ACHN (cell line): ENCODE measurements at regions not wholly inside any gene's neighbourhood (a gene's known extent, or its start where the extent isn't known, plus 50 kb on each side); places are given as distances from the start of the nearest gene placed in this dataset.
A peak's percentile ranks its signal among the peaks of the same experiment; 100 is the strongest.
"Not testable (repeated sequence)": the region's sequence is repeated elsewhere in the genome, so short reads cannot be mapped to it uniquely, and the experiment has no call there.

ENCODE experiments used
- DNase-seq: peaks from one replicate; pipeline ENCODE4 v3.0.0-alpha.2; 2015
- in situ Hi-C: cut with HindIII; loops from 2 replicates; pipeline ENCODE4 v1.10.0; 2017; ENCODE audit warnings: low sequenced_read_pairs, low pct_ligation_motif_present, low pct_unique_long_range_greater_than_20kb

DNA sequence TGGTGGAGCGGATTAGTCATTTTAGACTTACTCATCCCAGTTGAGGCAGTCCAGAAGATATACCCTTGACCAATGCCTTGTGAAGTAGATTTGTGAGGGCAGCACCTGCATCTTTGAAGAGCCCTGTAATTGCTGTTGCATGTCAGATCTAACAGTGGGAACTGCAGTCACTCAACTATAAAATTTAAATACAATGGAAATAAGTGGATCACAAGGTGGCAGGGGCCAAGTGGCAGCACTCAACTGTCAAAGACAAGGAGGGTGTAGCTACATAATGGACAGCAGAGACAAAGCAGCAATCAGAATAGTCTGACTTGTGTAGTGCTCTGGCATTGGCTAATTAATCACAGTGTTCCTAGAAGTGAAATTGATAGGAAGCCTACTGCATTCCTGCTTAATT is 115.8 kb upstream of the RMP24 start:
- DNase-seq, in situ Hi-C loops: not testable (repeated sequence)

DNA sequence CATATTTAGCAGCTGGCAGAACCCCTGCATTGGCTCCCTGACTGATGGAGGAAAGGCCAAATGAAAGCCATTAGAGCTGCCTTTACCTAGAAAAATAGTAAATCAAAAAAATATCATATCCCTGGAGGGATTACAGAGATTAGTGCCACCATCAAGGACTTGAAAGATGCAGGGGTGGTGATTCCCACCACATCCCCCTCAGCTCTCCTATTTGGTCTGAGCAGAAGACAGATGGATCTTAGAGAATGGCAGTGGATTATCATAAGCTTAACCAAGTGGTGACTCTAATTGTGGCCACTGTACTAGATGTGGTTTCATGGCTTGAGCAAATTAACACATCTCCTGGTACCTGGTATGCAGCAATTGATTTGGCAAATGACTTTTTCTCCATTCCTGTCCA is 114.9 kb upstream of the RMP24 start:
- in situ Hi-C loops, DNase-seq: not testable (repeated sequence)

DNA sequence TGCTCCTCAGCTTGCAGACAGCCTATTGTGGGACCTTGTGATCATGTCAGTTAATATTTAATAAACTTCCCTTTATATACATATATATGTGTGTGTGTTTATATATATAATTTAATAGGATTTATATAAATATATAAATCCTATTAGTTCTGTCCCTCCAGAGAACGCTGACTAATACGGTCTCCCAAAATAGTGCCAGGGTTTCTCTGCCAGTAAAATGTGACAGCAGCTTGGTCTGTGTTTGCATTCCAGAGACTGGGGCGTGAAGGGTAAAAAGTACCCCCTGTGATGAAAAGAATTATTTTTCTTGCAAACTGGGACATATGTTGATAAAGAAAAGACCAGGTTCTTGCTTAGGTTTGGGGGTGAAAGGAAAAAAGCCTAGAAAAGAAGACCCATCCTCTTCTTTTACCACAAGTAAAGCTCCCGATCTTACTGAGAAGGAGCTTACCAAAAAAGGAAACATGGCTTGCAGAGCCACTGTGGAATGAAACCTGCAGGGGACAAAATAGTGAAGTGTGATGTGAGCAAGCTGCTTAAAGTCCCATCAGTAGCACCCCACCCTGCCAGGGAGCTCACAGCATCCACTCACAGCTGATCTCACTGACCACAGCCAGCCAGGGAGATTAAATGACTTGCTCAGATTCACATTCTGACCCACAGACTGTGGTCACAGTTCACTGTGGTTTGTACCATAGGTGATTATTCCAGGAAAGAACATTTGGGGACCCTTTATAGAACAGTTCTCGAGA is 110.9 kb upstream of the RMP24 start:
- in situ Hi-C loops: no loop called here
- DNase-seq: peak; percentile 10

DNA sequence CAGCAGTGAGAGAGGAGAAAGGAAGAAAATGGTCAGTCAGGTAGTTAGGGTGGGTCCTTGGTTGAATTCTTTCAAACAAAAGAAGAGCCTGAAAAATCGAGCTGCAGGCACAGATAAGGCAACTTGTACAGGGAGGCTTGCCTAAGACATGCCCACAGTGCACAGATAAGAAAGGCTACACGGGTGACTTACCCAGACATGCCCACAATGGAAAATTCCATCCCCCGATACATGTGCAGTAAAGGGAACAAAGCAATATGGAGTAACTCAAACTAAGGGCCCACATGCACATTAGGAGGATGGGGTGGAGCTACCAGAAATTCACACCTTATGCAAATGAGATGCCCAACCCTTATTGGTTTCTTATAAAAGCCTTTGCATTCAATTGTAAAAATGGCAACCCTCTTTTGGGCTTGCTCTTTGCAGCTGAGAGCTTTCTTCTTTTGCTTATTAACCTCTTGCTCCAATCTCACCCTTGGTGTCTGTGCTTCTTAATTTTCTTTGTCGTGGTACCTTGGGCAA is 110.3 kb upstream of the RMP24 start:
- no peak for DNase-seq
- in situ Hi-C loops: no loop called here

DNA sequence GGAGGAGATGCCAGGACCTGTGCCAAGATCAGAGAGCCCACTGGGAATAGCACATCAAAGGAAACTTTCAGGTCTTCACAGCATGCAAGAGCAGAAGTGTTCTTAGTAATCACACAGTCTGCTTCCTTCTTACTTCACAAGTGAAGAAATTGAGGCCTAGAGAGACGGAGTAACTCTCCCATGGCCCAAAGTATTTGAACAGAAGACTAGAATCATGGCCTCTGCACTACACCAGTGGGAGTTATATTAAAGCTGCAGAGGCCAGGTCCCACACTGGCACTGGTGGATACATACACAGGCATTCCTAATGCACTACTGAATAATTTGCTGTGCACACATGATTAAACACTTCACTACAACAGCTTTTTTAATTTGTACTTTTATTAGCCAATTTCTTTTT is 107.6 kb upstream of the RMP24 start:
- in situ Hi-C loops: no loop called here
- no peak for DNase-seq

DNA sequence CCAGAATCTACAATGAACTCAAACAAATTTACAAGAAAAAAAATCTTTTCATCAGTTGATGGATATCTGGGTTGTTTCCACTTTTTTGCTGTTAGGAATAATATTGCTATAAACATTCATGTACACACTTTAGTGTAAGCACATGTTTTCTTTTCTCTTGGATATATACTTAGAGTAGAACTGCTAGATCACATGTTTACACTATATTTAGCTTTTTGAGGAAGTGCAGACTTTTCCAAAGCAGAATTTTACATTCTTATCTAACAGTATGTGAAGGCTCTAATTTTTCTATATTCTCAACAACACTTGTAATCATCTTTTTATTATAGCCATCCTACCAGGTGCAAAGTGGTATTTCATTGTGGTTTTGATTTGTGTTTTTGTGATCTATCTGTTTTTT is 103.6 kb upstream of the RMP24 start:
- DNase-seq: no peak
- in situ Hi-C loops: no loop called here

DNA sequence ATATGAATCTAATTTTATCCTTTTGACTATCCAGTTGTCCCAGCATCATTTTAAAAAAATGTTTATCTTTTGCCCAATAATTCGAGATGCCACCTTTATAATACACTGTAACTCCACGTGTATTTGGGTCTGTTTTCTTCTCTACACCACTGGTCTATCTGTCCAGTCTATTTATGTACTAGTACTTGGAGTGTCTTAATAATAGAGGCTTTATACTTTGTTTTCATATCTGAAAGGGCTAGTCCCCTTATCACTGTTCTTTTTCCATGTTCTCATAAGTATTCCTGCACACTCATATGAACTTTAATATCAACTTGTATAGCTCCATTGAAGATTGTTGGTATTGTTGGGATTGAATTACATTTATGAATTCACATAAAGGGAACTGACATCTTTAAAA is 101.1 kb upstream of the RMP24 start:
- DNase-seq: no peak
- in situ Hi-C loops: no loop called here

DNA sequence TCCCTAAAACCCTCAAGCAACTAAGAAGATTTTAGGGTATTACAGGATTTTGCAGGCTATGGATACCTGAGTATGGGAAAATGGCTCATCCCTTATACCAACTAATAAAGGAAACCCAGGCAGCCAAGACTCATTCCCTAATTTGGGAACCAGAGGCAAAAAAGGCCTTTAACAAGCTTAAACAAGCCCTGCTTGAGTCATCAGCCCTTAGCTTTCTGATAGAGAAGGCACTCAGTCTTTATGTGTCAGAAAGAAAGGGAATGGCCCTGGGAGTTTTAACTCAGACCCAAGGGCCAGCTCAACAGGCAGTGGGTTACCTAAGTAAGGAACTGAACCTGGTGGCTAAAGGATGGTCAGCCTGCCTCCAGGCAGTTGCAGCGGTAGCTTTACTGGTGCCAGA is 96.9 kb upstream of the RMP24 start:
- in situ Hi-C loops: no loop called here

DNA sequence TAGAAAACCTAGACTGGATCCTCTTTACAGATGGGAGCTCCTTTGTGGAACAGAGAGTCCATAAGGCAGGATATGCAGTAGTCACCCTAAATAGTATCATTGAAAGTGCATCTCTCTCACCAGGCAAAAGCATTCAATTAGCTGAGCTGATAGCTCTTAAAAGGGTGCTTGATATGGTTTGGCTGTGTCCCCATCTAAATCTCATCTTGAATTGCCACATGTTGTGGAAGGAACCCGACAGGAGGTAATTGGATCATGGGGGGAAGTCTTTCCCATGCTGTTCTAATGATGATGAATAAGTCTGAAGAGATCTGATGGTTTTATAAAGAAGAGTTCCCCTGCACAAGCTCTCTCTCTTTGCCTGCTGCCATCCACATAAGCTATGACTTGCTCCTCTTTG is 96.2 kb upstream of the RMP24 start:
- no peak for DNase-seq
- in situ Hi-C loops: no loop called here

More for the DNA sequence above, 96.9 kb upstream of the RMP24 start:
- no peak for DNase-seq

DNA sequence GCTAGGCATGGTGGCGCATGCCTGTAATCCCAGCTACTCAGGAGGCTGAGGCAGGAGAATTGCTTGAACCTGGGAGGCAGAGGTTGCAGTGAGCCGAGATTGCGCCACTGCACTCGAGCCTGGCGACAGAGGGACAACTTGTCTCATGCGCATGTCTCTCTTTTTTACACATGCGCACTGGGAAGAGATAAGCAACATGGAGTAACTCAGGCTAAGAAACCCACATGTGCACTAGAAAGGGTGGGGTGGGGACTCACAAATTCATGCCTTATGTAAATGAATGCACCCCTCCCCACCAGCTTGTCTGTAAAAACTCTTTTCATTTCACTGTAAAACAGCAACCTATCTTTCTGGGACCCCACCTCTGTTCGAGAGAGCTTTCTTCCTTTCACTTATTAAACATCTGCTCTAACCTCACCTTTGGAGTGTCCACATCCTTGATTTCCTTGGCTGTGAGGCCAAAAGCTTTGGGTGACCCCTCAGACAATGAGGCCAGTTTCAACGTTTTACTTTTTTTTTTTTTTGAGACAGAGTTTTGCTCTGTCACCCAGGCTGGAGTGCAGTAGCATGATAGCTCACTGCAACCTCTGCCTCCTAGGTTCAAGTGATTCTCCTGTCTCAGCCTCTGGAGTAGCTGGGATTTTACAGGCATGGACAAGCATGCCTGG is 91.6 kb upstream of the RMP24 start:
- in situ Hi-C loops: no loop called here

DNA sequence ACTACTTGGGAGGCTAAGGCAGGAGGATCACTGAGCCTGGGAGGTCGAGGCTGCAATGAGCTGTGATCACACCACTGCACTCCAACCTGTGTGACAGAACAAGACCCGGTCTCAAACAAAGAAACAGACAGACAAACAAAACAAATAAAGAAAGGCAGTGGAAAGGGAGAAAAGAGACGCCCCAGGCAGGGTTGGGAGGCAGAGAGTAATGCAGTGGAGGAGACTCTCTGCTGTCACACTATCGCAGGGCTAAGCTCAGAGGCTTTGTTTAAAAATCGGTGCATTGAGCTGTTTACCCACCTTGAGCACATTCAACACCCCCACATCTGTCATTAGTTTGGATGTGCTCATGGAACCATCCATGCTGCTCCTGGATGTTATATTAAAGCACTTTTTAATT is 84.2 kb upstream of the RMP24 start:
- DNase-seq: no peak
- in situ Hi-C loops: no loop called here

More for the DNA sequence above, 91.6 kb upstream of the RMP24 start:
- no peak for DNase-seq

DNA sequence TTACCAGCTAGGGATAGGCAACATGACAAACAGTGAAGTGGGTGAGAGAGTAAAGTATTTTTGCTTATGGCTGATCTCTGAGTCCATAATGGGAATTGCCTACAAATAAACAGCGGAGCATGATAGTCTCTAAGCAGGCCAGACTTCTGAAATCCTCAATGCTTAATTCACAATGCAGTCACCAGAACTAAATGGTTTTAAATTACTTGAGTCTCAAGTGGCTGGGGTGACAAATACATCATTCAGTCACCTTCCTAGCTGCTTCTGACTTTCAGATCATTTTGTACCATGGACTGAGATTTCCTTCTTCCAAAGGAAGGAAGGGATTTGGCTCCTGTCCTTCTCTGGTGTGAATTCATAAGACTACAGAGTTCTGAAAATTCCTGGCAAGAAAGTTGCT is 82.8 kb upstream of the RMP24 start:
- in situ Hi-C loops: no loop called here
- DNase-seq: no peak

DNA sequence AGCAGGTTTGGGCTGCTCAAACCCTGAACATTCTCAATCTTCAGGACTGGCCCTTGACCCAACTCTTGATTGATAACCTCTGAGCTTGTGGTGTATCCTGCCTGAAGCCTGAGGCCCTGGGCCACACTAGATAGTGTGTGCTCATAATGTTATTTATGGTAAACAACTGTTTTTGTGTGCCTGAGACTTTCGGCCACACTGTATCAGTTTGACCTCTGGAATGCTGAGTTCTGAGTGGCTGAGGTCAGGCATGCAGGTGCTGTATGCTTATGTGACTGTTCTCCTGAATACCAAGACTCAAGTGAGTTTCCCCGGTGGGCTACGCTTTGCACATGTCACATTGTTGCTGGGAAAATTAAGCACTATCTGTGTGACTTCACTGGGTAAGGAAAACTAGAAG is 82.2 kb upstream of the RMP24 start:
- DNase-seq: no peak
- in situ Hi-C loops: no loop called here

DNA sequence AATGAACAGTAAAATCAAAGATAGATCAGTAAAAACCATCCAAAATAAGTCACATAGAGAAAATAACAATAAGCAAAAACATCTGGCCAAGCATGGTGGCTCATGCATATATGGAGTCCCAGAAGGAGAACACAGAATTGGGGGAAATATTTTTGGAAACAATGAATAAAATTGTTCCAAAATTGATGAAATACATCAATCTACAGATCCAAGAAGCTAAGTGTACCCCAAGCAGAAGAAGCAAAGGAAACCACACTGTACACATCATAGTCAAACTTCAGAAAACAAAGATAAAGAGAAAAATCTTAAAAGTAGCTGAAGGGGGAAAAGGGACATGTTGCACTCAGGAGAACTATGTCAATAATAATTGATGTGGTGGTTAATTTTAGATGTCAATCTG is 80.4 kb upstream of the RMP24 start:
- DNase-seq: no peak
- in situ Hi-C loops: no loop called here

DNA sequence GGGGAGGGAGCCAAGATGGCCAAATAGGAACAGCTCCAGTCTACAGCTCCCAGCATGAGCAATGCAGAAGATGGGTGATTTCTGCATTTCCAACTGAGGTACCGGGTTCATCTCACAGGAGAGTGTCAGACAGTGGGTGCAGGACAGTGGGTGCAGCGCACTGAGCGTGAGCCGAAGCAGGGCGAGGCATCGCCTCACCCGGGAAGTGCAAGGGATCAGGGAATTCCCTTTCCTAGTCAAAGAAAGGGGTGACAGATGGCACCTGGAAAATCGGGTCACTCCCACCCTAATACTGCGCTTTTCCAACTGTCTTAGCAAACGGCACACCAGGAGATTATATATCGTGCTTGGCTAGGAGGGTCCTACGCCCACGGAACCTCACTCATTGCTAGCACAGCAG is 75.0 kb upstream of the RMP24 start:
- in situ Hi-C loops, DNase-seq: not testable (repeated sequence)

DNA sequence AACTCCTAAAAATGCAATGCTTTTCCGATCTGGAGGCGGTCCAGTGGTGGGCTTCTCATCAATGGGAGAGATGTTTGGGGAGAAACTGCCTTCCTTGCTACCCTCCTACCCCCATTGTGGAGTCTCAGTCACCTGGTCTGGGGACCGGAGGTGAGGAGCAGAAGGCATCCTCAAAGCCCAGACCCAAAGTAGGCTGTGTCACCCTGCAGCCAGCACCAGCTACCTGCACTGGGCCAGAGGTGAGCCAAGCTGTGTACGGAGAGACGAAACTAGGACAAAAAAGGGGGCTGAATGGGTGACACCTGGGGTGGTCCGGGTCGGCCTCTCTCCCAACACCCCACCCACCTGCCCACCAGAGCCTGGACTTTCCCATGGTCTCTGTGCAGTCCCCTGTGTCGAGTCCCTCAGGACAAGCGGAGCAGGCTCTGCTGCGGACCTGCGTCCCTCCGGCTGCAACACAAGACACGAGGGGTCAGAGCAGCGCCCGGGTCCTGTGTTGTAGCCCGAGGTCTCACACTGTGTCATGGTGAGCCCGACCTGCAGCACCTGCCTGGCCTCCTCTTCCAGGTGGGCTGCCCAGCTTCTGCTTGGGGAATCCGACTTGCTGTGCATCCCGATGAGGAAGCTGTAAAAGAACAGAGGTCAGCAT is 68.0 kb upstream of the RMP24 start:
- in situ Hi-C loops: no loop called here
- no peak for DNase-seq

DNA sequence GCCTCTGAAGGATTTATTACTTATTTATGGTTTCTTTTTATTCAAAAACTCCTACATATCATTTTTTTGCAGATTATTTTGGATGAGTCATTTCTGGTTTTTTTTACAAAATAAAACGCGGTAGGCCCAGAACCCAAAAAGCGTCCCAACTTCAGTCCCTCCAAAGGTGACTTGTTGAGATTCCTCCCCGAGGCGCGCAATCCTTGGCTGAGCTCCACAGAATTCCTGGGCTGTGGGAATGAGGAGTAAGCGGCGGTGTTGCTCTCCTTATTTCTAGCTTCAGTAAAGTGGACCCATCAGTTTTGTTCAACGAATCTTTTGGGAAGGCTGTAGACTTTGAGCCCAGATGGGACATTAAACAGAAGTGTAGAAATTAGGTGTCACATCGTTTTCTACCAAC is 67.0 kb upstream of the RMP24 start:
- in situ Hi-C loops: no loop called here
- DNase-seq: no peak

DNA sequence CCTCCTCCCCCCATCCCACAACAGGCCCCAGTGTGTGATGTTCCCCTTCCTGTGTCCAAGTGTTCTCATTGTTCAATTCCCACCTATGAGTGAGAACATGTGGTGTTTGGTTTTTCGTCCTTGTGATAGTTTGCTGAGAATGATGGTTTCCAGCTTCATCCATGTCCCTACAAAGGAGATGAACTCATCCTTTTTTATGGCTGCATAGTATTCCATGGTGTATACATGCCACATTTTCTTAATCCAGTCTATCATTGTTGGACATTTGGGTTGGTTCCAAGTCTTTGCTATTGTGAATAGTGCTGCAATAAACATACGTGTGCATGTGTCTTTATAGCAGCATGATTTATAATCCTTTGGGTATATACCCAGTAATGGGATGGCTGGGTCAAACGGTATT is 66.2 kb upstream of the RMP24 start:
- in situ Hi-C loops, DNase-seq: not testable (repeated sequence)

DNA sequence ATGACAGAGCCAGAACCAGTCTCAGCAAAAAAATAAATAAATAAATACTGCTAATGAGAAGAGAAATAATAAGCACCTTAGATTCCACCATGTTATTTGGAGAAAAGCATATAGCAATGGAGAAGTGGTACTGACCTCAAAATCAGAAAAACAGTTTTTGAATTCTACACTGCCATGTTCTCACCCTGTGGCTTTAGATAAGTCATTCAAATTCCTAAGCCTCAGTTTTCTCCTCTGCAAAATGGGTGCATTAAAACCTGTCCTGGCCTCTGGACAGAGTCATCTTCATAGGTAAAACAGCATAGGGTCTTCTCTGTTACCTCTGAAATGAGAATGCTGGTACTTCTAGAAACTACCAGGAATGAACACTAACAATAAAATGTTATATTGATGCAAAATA is 62.2 kb upstream of the RMP24 start:
- DNase-seq: no peak
- in situ Hi-C loops: no loop called here

DNA sequence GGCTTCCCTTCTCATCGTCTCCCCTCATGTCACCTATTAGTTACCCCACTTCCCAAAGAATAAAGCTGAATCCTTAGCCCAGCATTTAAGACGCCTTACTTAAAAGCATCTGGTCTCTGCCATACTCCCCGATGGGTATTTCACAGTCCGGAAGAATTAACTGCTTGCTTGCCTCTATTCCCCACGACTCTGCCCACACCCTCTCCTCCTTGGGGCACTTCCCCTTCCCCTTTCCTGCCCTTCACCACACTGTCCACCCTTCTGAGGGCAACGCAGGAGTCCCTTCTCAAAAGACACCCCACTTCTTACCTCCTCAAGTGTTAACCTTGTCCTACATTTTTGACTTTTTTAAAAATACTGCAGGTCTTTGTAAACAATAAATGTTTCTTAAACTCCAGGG is 60.1 kb upstream of the RMP24 start:
- DNase-seq: no peak
- in situ Hi-C loops: no loop called here
